ENCODE measurements at regions not wholly inside any gene's neighbourhood (a gene's known extent, or its start where the extent isn't known, plus 50 kb on each side); places are given as distances from the start of the nearest gene placed in this dataset.
"Not testable (repeated sequence)": the region's sequence is repeated elsewhere in the genome, so short reads cannot be mapped to it uniquely, and the experiment has no call there.

DNA sequence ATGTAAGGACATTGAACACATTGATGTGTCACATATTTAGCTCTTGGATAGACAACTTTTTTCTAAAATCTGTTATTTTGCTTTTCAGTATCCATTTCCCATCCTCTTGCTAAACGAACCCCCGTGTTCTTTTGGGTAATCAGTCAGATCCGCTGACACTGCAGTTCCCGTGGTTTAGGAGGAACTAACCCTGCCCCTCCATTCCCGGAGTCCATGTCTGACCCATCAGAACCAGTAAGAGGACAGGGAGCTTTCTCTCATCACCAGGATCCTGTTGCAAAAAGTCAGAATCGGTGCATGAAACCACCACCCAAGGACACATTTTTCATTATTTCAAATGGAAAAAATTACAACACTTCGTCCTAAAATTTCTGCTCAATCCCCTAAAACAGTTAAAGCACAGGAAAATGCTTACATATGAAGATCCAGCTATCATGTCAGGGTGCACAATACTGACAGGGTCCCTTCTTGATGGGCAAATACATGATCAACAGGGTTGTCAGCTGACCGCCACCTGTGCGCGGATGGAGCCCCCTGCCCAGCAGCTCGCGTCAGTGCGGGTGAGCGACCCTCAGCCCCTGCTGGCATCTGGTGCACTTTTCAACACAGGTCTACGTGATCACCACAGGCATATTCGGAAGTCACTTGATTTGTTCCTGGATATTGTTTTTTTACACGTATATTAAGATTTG lies 276.8 kb downstream of the ADGRD1 start:
- DNase-seq (ENCODE audit: insufficient read length, low spot score) = no peak
- FAIRE-seq = no peak
- no peak for TF ChIP-seq POLR2A (IDR thresholded peaks at IDR 0.05; ENCODE audit: low read depth, low read length)

DNA sequence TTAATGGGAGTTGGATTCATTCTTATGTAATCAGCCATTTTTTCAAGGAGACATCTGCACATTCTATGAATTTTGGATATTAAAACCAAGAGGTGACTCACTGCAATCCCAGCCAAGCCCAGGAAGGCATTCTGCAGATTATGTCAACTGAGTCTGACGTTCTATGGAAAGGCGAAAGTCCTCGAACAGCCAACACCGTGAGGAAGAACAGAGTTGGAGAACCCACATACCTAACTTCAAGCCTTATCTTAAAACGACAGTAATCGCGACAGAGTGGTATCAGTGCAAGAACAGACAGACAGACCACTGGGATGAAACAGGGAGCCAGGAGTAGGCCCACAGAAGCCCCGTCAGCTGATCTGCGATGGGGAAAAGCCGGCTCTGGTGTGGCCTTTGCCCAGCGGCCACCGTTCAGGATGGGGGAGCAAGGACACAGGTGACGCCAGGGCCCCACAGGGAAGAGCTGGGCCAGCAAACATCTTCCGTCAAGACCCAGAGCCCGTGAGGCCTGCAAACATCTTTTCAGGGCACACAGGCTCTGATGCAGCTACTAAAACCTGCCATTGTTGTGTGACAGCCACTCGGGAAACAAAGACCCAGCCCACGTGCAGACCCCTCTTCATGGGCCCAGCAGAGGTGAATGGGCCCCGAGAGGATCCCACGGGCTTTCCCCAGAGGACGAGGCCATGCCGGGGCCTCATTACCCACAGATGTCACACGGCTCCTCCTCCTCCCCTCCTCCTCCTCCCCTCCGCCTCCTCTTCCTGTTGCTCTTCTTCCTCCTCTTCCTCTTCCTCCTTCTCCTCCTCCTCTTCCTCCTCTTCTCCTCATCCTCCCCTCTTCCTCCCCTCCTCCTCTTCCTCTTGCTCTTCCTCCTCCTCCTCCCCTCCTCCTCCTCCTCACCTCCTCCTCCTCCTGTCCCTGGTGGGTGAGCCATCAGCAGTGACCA lies 277.6 kb downstream of the ADGRD1 start:
- no peak for DNase-seq (ENCODE audit: insufficient read length, low spot score)
- TF ChIP-seq POLR2A (IDR thresholded peaks at IDR 0.05; ENCODE audit: low read depth, low read length) = no peak
- FAIRE-seq = no peak

DNA sequence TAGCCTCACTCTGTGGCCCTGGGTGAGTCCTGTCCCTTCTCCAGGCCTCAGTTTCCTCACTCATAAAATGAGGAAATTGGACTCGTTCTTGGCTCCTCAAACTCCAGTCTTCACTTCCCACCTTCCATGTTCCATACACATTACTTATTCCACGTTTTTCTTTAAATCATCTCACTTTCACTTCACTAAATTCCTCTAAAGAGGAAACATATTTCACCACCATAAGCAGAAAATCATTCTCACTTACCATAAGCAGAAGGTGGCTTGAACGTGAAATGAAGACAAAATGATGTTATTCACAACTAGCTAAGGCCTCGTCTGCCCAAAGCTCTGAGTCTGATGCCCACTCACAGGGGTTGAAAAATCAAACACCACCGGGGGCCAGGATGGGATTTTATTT lies 278.3 kb downstream of the ADGRD1 start:
- FAIRE-seq = no peak

DNA sequence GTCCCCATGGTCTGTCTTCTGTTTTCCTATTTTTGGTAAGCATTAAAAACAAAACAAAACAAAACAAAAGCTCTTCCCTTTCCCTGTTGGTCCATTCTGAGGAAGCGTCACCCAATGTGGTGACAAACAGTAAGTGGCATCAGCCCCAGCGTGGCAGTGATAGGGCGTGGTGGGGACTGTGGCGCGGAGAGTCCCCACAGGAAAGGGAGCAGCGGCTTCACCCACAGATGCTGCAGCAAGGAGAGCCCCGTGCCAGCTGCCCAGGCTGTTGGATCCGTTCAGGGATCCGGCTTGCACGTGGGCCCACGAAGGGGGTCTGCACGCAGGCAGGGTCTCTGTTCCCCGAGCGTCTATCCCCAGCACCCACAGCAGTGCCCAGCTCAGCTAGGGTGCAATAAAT lies 279.2 kb downstream of the ADGRD1 start:
- FAIRE-seq = not testable (repeated sequence)

More for the DNA sequence above, 278.3 kb downstream of the ADGRD1 start:
- DNase-seq (ENCODE audit: insufficient read length, low spot score) = no peak
- TF ChIP-seq POLR2A (IDR thresholded peaks at IDR 0.05; ENCODE audit: low read depth, low read length) = no peak

DNA sequence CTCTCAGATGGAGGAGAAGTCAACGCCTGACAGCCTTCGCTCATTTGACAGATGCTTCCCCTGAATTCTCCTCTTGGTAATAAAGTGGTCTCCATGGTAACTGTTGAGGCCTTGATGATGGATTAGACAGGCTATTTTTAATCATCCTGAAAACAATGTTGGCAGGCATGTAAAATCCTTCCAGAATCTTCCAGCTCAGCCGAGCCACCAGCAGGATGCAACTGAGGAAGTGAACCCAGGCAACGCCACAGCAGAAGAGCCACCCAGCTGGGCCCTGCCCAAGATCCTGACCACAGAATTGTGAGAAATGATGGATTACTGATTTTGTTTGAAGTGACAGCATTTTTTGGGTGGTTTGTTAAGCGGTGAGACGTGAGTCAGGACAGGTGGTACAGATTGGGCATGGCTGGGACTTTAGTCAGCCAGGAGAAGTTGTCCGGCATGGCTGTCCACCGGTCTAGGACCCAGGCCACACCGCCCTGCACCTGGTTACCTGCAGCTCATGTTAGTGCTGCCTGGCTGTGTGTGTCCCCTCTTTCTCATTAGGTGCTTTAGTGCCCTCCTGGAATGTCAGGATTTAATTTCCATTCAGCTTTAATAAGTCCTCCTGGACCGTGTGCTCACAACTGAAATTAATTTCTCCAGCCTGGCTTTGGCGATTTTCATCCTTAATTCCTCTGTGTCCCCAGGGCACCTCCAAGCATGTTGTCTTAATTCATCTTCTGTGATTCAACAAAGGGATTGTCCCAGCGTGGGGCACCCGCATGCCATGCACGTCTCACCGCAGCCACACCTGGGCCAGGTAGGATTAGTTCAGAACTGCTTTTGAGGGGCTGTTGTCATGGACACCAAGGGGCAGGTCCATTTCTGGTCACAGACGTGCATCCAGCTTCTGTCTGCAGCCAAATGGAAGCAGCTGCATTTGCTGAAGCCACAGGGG lies 280.4 kb downstream of the ADGRD1 start:
- FAIRE-seq; DNase-seq (ENCODE audit: insufficient read length, low spot score): not testable (repeated sequence)

More for the DNA sequence above, 279.2 kb downstream of the ADGRD1 start:
- not testable (repeated sequence) for DNase-seq (ENCODE audit: insufficient read length, low spot score)

DNA sequence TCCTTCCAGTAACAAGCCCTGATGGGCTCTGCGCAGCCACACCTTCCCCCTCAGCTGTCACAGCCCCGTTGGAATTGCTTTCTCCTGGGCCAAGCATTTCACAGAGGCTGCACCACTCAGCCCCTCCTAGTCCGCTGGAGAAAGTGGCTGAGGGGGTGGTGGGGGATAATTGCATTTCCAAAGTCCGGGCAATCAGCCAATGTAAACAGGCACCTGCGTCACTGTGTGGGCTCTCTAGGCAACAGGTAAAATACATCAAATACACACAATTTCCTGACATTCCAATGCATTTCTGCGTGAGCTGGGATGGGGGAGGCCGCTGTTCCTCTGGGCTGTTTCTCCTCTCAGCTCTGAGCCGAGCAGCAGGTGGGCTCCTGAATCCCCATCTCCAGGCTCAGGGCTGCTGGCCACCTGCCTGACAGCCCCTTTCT lies 281.1 kb downstream of the ADGRD1 start:
- not testable (repeated sequence) for DNase-seq (ENCODE audit: insufficient read length, low spot score); FAIRE-seq

DNA sequence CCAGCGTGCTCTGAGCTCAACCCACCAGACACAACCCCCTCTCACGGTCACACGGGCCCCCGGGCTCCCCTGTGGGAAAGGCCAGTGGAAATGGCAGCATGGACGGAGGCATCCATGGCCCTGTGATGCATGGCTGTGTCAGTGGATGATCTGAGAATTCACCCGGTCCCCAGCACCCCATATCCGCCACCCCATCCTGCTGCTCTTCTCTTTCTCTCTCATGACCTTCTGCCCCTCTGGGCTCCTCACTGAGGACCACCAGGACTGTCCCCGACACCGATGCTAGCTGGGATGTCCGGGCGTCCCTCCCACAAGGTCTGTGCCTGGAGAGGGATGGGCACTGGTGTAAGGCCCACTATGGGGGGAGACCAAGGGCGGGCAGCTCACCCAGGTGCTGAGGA lies 282.2 kb downstream of the ADGRD1 start:
- no peak for TF ChIP-seq POLR2A (IDR thresholded peaks at IDR 0.05; ENCODE audit: low read depth, low read length)
- FAIRE-seq (no peak), DNase-seq (ENCODE audit: insufficient read length, low spot score) (no peak)

DNA sequence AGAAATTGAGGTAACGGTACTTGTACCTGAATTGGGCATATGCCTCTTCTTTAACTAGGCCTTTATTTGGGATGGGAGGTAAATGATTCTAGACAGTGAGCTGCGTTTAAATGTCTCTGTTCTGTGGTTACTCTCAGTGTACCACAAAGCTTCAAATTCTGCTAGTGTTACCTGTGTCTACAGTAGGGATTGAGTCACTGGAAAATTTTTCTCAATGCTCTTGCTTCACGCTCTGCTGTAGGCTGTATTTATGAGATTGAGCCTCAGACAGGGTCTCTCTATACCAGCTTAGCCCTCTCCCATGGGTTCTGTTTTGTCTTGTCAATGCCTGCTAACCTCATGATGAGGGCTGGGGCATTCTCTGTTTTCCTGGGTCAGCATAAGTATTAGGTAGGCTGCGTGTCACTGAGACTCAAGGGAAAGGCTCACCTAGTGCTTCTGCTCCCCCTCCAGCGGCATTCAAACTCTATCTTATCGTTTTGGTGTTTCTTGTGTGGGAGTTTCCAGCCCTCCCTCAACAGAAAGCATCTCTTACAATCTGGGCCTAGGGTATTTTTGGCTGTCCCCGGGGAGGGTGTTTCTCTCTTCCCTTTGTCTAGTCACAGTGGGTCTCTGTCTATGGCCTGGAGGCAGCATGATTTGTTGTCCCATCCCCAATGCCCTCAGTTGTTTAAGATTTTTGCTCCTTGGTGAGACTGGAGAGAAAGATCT lies 285.8 kb downstream of the ADGRD1 start:
- DNase-seq (ENCODE audit: insufficient read length, low spot score) (no peak), FAIRE-seq (no peak)
- no peak for TF ChIP-seq POLR2A (IDR thresholded peaks at IDR 0.05; ENCODE audit: low read depth, low read length)

DNA sequence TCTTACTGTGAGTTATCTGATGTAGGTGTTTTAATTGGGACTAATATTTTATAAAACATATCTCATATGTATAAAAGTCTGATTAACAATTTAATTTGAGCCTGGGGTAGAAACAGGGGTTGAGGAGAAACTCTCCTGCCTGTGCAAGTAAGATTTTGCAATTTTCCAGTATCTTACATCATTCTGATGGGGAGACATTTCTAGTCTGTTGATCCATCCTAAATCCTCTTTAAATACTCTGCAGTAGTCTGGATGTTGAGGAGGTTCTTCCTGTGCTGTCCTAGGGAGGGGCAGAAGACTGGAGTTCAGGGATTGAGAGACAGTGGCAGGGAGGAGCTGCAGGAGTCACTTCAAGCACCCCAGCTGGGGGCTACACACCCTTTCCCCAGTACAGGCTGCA lies 287.8 kb downstream of the ADGRD1 start:
- DNase-seq (ENCODE audit: insufficient read length, low spot score) = no peak
- no peak for TF ChIP-seq POLR2A (IDR thresholded peaks at IDR 0.05; ENCODE audit: low read depth, low read length)

DNA sequence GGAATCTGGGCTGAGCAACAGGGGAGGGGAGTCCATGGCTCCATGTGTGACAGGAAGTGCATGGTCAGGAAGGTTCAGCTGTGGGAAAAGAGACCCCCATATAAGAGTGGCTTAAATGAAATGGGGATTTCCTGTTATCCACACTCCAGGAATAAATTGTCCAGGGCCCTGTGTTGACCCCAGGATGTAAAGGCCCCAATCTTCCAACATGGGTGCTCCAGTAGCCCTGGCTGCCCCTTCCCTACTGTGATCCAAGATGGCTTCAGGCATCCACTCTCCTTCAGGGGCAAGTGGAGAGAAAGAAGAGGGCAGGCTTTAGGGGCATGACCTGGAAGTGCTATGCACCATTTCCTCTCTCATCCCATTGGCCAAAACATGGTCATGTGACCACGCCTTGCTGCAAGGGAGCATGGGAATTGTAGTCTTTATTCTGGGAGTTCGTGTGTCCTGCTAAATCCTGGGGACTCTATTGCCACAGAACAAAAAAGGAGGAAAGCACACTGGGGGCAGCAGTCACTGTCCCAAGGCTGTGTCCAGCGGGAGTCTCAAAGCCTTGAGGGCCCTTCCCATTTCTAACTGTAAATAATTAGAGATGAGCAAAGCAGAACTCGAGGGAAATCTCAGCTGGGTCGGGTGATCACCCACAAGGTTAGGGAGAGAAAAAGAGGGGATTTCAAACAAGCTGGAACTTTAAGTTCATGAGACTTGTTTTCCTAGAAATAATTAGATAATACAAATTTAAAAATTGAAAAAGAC lies 289.2 kb downstream of the ADGRD1 start:
- DNase-seq (ENCODE audit: insufficient read length, low spot score) (no peak), FAIRE-seq (no peak)
- no peak for TF ChIP-seq POLR2A (IDR thresholded peaks at IDR 0.05; ENCODE audit: low read depth, low read length)

More for the DNA sequence above, 287.8 kb downstream of the ADGRD1 start:
- FAIRE-seq = no peak

DNA sequence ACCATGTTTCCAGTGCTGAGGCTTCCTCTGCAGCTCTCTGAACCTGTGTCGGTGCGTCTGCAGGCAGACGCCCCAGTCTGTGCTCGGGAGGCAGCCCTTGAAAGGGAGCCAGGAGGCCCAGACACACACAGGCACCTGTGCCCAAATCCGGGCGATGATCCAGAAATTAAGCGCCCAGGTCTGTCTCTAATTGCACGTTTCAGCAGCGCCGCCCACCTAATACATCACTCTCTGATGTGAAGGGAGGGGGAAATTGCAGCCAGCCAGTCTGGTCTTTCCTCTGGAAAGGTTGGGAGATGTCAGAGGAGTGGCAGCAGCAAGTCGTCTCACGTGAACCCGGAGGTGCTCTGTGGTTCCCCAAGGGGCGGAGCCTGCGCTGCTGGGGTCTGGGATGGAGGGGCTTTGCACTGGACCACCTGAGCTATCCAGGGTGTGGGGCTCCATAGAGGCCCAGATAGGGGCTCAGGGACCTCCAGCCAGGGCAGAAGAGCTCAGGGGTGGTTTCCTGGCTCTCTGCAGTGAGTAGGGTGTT lies 290.5 kb downstream of the ADGRD1 start:
- not testable (repeated sequence) for DNase-seq (ENCODE audit: insufficient read length, low spot score); FAIRE-seq

DNA sequence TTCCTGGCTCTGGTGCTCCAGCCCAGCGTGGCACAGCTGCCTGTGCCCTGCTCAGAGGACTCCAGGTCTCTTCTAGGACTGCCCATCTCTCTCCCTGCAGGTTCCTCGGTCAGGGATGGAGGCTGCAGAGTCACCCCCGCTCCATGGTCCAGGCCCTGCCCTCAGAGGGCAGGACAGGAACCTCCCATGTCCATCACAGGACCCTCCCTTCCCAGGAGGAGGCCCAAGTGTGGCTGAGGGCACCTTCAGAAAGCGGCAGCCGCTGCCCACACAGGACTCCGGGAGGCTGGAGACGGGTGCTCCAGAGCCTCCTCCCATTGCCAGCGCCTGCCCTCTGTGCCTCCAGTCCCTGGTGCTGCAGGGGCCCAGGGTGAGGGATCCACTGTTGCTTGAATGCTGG lies 291.5 kb downstream of the ADGRD1 start:
- not testable (repeated sequence) for DNase-seq (ENCODE audit: insufficient read length, low spot score); FAIRE-seq

All from H54 (cell line).